HL-60/S4 (cell line): ENCODE measurements at regions not wholly inside any gene's neighbourhood (a gene's known extent, or its start where the extent isn't known, plus 50 kb on each side); places are given as distances from the start of the nearest gene placed in this dataset.
"Not testable (repeated sequence)": the region's sequence is repeated elsewhere in the genome, so short reads cannot be mapped to it uniquely, and the experiment has no call there.

Experiments used
- in situ Hi-C: fragments of 300-500 bp; cut with MboI; formaldehyde crosslinking; loops from 2 replicates; pipeline ENCODE4 v1.14.3; 2022; ENCODE audit warnings: low sequenced_read_pairs

- in situ Hi-C loops = no loop called here
These were observed 90.3 kb upstream of the RANBP6 start for GRCh38 chr9:6105738-6106137.

- in situ Hi-C loops = not testable (repeated sequence)
These were observed 89.0 kb upstream of the RANBP6 start for GRCh38 chr9:6104406-6104805.

DNA sequence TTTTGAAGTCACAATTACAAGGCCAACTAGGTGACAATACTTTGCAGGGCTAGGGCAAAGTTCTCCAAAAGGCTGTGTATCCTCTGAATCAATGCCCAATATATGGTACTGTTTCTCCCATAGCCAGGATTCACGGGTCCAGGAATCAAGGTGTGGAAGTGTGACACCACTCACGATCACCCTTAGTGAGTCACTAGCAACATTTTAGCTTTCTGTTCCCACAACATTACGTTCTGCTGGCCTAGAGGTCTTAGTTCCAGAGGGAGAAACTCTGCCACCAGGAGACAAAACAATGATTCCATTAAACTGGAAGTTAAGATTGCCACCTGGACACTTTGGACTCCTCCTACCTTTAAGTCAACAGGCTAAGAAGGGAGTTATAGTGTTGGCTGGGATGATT is 88.5 kb upstream of the RANBP6 start:
- in situ Hi-C loops = not testable (repeated sequence)

- in situ Hi-C loops = not testable (repeated sequence)
These were observed 87.0 kb upstream of the RANBP6 start for GRCh38 chr9:6102336-6102987.

- in situ Hi-C loops = not testable (repeated sequence)
These were observed 86.3 kb upstream of the RANBP6 start for GRCh38 chr9:6101725-6102124.

DNA sequence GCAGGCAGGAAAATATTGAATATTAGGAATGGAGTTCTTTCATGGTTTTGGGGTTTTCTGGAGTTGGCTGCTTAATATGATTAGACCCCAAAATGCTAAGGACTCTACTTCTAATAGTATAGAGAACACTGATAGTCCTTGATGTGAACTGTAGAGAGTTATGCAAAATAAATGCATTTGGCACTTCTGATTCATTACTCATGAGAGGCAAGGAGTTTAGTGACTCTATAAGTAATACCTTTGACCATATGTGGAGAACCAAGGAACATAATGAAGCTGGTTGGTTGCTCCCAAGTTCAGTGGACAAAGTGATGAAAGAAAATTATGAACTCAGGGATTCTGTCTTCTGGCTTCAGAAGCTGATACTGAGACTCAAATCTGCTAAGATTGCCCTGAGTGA is 83.9 kb upstream of the RANBP6 start:
- in situ Hi-C loops = not testable (repeated sequence)

GRCh38 chr9:6098431-6098830 is 83.0 kb upstream of the RANBP6 start:
- in situ Hi-C loops = no loop called here

GRCh38 chr9:6096821-6097220 is 81.4 kb upstream of the RANBP6 start:
- in situ Hi-C loops = no loop called here

DNA sequence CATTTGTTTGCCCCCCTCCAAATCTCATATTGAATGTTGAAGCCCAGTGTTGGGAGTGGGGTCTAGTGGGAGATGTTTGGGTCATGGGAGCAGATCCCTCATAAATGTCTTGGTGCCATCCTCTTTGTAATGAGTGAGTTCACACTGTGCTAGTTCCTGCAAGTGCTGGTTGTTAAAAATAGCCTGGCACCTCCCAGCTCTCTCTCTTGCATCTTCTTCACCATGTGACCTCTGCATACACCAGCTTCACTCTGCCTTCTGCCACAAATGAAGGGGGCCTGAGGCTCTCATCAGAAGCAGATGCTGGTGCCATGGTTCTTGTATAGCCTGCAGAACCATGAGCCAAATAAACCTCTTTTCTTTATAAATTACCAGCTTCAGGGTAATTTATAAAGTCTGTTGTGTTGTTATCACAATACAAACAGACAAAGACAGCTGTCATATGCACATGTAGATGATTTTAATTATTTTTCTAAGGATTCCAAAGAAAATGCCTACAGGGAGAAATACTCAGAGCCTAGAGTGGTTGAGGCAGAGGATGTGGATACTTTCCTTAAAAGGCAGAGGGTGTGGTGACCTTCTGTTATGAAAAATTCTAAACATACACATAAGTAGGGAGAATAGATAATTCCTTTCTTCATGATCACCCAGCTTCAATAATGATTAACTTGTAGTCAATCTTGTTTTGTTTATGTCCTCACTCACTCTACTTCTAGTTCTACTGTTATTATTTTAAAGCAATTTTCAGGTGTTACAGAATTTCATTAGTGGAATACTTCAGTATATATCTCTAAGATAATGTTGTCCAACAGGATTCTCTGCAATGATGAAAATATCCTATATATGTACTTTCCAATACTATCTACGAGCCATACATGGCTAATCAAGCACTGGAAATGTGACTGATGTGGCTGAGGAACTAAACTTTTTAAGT is 75.1 kb upstream of the RANBP6 start:
- in situ Hi-C loops = no loop called here

DNA sequence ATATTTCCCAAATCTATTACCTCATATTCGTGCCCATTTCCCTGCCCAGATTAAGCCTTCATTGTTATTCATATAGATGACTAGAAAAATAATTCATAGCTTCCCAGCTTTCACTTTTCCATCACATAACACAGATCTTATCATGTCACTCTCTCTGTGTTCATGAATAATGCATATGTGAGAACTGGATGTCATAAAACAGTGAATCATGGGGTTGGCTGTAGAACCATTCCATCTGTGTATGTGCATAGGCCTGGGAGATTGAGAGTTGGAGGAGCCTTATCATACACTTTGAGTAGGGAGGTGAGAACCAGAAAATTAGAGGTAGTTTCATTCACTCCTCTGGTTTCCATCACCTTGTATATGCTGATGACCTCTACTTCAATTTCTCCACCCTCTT is 73.9 kb upstream of the RANBP6 start:
- in situ Hi-C loops = no loop called here

GRCh38 chr9:6086006-6086655 is 70.7 kb upstream of the RANBP6 start:
- in situ Hi-C loops = no loop called here

GRCh38 chr9:6080154-6080716 is 64.8 kb upstream of the RANBP6 start:
- in situ Hi-C loops = no loop called here

GRCh38 chr9:6079386-6079785 is 64.0 kb upstream of the RANBP6 start:
- in situ Hi-C loops = no loop called here

GRCh38 chr9:6078382-6079105 is 63.1 kb upstream of the RANBP6 start:
- in situ Hi-C loops = no loop called here

GRCh38 chr9:6076851-6077250 is 61.4 kb upstream of the RANBP6 start:
- in situ Hi-C loops = no loop called here

GRCh38 chr9:6073731-6074130 is 58.3 kb upstream of the RANBP6 start:
- in situ Hi-C loops = loop anchor here (25.0 kb wide), 1 partner anchor 239 kb away; no protein-coding TSS in a partner anchor

DNA sequence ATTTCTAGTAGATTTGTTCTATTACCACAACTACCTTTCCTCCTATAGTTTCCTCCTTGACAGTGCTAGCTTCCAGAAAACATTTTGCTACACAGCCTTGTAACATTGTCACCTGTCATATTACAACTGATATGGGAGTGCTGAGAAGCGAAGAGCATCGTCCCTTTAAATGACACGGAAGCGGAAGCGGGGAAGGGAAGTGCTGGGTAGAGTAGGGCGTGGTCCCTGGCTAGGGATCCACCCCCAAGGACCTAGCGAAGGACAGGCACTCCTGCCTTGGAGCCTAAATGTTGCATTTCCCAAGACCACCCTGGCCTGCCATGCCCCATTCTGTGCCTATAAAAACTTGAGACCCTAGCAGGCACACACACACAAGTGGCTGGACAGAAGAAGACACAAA is 57.4 kb upstream of the RANBP6 start:
- in situ Hi-C loops = loop anchor here (25.0 kb wide), 1 partner anchor 239 kb away; no protein-coding TSS in a partner anchor

- in situ Hi-C loops = loop anchor here (25.0 kb wide), 1 partner anchor 240 kb away; no protein-coding TSS in a partner anchor
These were observed 57.0 kb upstream of the RANBP6 start for GRCh38 chr9:6072453-6072852.

DNA sequence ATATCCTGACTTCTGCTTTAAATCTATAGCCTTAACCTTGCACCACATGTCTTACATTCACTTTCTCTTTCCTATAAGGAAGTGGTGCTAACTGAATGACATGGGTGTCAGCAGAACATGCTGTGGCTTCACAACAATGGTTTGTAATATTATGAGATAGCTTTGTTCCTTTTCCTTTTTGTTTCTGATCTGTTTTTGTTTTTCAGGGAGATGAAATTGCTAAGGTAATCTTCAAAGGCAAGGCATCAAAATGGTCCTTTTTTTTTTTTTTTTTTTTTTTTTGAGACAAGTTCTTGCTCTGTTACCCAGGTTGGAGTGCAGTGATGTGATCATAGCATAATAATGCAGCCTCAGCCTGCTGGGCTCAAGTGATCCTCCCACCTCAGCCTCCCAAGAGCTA is 53.6 kb upstream of the RANBP6 start:
- in situ Hi-C loops = loop anchor here (25.0 kb wide), 1 partner anchor 243 kb away; no protein-coding TSS in a partner anchor

DNA sequence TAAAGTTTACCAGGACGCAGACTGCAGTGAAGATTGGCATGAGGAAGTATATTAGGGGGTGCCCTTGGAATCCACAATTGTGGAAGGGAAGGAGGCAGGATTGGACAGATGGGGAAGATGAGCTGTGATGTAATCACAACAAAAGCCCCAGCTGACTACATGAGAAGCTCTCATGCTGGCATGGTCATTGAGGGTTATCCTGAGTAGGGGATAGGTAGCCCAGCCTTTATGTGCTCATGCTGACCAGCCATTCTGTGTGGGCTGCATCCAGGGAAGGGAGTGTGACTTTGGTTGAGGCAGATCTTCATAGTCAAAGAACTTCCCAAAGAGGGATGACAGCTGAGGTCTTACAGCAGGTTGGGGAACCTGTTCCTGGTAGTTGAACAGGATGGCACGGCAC is 52.0 kb upstream of the RANBP6 start:
- in situ Hi-C loops = loop anchor here (25.0 kb wide), 1 partner anchor 245 kb away; no protein-coding TSS in a partner anchor
